Testis (tissue), 2 donors: ENCODE measurements at regions not wholly inside any gene's neighbourhood (a gene's known extent, or its start where the extent isn't known, plus 50 kb on each side); places are given as distances from the start of the nearest gene placed in this dataset.
"Not testable (repeated sequence)": the region's sequence is repeated elsewhere in the genome, so short reads cannot be mapped to it uniquely, and the experiment has no call there.

ENCODE experiments used
- POLR2A ChIP-seq: fragments of 450-650 bp; IDR thresholded peaks from one replicate; pipeline ENCODE4 v1.6.1; 2017; ENCODE audit warnings: antibody characterized with exemption, mild to moderate bottlenecking, moderate library complexity
- TF ChIP-seq, protein P1 (sequence below), 3 experiments: fragments of 450-650 bp in 2 of 3; fragments of 200-600 bp in 1 of 3; sonication (generic) in 1 of 3; IDR thresholded peaks; one replicate each; pipeline ENCODE4 v1.5.1; 2016 to 2019; ENCODE audit warnings: antibody characterized with exemption in 3 of 3, mild to moderate bottlenecking in 2 of 3, moderate library complexity in 1 of 3

DNA sequence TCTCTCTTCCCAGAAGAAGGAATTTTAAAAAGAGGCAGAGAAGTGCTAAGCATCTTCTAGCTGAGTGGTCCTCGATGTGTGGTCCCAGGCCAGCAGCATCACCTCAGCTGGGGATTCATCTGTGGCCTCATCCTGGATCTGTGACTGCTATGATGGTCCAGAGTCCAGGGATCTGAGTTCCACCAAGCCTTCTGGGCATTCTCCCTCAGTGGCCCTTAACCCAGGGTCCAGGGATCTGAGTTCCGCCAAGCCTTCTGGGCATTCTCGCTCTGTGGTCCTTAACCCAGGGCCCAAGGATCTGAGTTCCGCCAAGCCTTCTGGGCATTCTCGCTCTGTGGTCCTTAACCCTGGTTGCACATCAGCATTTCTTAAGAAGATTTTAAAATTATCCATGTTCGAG is 731.0 kb upstream of the TPTE start:
- TF ChIP-seq, protein P1, sequence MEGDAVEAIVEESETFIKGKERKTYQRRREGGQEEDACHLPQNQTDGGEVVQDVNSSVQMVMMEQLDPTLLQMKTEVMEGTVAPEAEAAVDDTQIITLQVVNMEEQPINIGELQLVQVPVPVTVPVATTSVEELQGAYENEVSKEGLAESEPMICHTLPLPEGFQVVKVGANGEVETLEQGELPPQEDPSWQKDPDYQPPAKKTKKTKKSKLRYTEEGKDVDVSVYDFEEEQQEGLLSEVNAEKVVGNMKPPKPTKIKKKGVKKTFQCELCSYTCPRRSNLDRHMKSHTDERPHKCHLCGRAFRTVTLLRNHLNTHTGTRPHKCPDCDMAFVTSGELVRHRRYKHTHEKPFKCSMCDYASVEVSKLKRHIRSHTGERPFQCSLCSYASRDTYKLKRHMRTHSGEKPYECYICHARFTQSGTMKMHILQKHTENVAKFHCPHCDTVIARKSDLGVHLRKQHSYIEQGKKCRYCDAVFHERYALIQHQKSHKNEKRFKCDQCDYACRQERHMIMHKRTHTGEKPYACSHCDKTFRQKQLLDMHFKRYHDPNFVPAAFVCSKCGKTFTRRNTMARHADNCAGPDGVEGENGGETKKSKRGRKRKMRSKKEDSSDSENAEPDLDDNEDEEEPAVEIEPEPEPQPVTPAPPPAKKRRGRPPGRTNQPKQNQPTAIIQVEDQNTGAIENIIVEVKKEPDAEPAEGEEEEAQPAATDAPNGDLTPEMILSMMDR (IDR thresholded peaks at IDR 0.05), result not testable (repeated sequence)
- not testable (repeated sequence) for TF ChIP-seq POLR2A
